Neuronal stem cell (in vitro differentiated cells): ENCODE measurements at regions not wholly inside any gene's neighbourhood (a gene's known extent, or its start where the extent isn't known, plus 50 kb on each side); places are given as distances from the start of the nearest gene placed in this dataset.

Source experiments
- DNase-seq: peaks from one replicate; pipeline ENCODE4 v3.0.0-alpha.2; 2013; ENCODE audit warnings: low spot score
- H2AFZ ChIP-seq: one replicate; pipeline ENCODE4 v1.6.1; 2013; ENCODE audit warnings: mild to moderate bottlenecking, low read length, inconsistent platforms
- H2AK5ac ChIP-seq: 2 replicates; pipeline ENCODE4 v1.6.1; 2013; ENCODE audit warnings: low read depth, mild to moderate bottlenecking, inconsistent platforms, low read length, moderate library complexity, mixed read lengths
- H2BK120ac ChIP-seq: 2 replicates; pipeline ENCODE4 v1.6.1; 2013; ENCODE audit warnings: low read depth, mild to moderate bottlenecking, inconsistent platforms, low read length, moderate library complexity, mixed read lengths
- H2BK12ac ChIP-seq: one replicate; pipeline ENCODE4 v1.6.1; 2013; ENCODE audit warnings: low read length, inconsistent platforms
- H2BK15ac ChIP-seq: 2 replicates; pipeline ENCODE4 v1.6.1; 2013; ENCODE audit warnings: mild to moderate bottlenecking, low read length, inconsistent platforms, mixed read lengths
- H2BK5ac ChIP-seq: one replicate; pipeline ENCODE4 v1.6.1; 2013; ENCODE audit warnings: inconsistent platforms, mild to moderate bottlenecking, low read length, moderate library complexity
- H3K14ac ChIP-seq: one replicate; pipeline ENCODE4 v1.6.1; 2013; ENCODE audit warnings: low read length, inconsistent platforms
- H3K18ac ChIP-seq: 2 replicates; pipeline ENCODE4 v1.6.1; 2013; ENCODE audit warnings: low read length, inconsistent platforms
- H3K23ac ChIP-seq: 2 replicates; pipeline ENCODE4 v1.6.1; 2013; ENCODE audit warnings: low read depth, mild to moderate bottlenecking, mixed read lengths, low read length, inconsistent platforms; ENCODE audit not compliant: poor library complexity
- H3K27ac ChIP-seq: replicated peaks from 3 replicates; pipeline ENCODE4 v1.5.1; 2013; ENCODE audit warnings: low read length, inconsistent platforms
- H3K27me3 ChIP-seq, 3 experiments: 2 replicates each; pipeline ENCODE4 v1.6.1; 2013; ENCODE audit warnings: low read length in 3 of 3, mild to moderate bottlenecking in 2 of 3, inconsistent platforms in 1 of 3, low read depth in 1 of 3, mixed read lengths in 1 of 3, moderate library complexity in 1 of 3; ENCODE audit not compliant: control insufficient read depth in 3 of 3, insufficient read depth in 3 of 3
- H3K36me3 ChIP-seq, 2 donors: replicated peaks in 1 of 2; 2 replicates each; pipeline ENCODE4 v1.6.1; 2013; ENCODE audit warnings: low read length in 2 of 2; ENCODE audit not compliant: control insufficient read depth in 2 of 2, insufficient read depth in 2 of 2
- H3K4ac ChIP-seq: 2 replicates; pipeline ENCODE4 v1.6.1; 2013; ENCODE audit warnings: inconsistent platforms, mild to moderate bottlenecking, low read length, moderate library complexity
- H3K4me1 ChIP-seq, 2 donors: 1 replicate in 1 of 2; 2 replicates in 1 of 2; pipeline ENCODE4 v1.6.1; 2013; ENCODE audit warnings: low read length in 2 of 2, low read depth in 1 of 2; ENCODE audit not compliant: control insufficient read depth in 2 of 2, insufficient read depth in 1 of 2
- H3K4me2 ChIP-seq: one replicate; pipeline ENCODE4 v1.6.1; 2013; ENCODE audit warnings: mild to moderate bottlenecking, low read length, inconsistent platforms; ENCODE audit not compliant: insufficient read depth, poor library complexity, severe bottlenecking
- H3K4me3 ChIP-seq, 2 donors: 2 replicates each; pipeline ENCODE4 v1.5.1; 2013; ENCODE audit warnings: low read length in 2 of 2, mild to moderate bottlenecking in 2 of 2, inconsistent platforms in 1 of 2, moderate library complexity in 1 of 2
- H3K79me1 ChIP-seq: one replicate; pipeline ENCODE4 v1.6.1; 2013; ENCODE audit warnings: low read depth, mild to moderate bottlenecking, inconsistent platforms, low read length, moderate library complexity
- H3K9ac ChIP-seq: one replicate; pipeline ENCODE4 v1.6.1; 2013; ENCODE audit warnings: mild to moderate bottlenecking, low read depth, low read length, inconsistent platforms; ENCODE audit not compliant: poor library complexity
- H3K9me3 ChIP-seq, 2 donors: replicated peaks in 1 of 2; 2 replicates each; pipeline versions ENCODE3 to v1.6.1; 2013; ENCODE audit warnings: low read length in 2 of 2, mild to moderate bottlenecking in 2 of 2, inconsistent platforms in 1 of 2, low read depth in 1 of 2, mixed read lengths in 1 of 2, moderate library complexity in 1 of 2; ENCODE audit not compliant: control insufficient read depth in 2 of 2, insufficient read depth in 1 of 2
- H4K8ac ChIP-seq: one replicate; pipeline ENCODE4 v1.6.1; 2013; ENCODE audit warnings: low read depth, mild to moderate bottlenecking, inconsistent platforms, low read length, moderate library complexity
- H4K91ac ChIP-seq: one replicate; pipeline ENCODE4 v1.6.1; 2013; ENCODE audit warnings: low read length, low read depth, mild to moderate bottlenecking, inconsistent platforms; ENCODE audit not compliant: poor library complexity
- WGBS, 2 donors: extraction: QIAGEN DNeasy Blood & Tissue Kit; methylation state at CpG; one replicate each; pipeline ENCODE4 v1.1.7; 2013; ENCODE audit warnings: missing lambda C conversion rate in 2 of 2, mixed read lengths in 1 of 2; ENCODE audit not compliant: insufficient read length in 2 of 2, insufficient replicate concordance in 1 of 2; ENCODE audit errors: extremely low coverage in 2 of 2; 5-methylcytosine and 5-hydroxymethylcytosine counted together

DNA sequence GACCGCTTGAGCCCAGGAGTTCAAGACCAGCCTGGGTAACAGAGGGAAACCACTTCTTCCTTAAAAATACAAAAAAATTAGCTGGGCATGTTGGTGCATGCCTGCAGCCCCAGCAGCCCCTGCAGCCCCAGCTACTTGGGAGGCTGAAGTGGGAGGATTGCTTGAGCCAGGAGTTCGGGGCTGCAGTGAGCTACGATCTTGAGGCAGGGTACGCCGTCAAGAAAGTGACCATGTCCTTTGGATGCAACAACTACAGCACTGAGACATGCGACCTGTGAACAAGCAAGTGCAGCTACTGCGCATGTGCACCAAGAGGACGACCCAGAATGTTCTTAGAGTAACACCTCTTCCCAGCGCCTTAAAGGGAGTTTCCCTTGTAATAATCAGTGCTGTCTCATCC is 66.6 kb upstream of the ZNF479 start:
- Histone ChIP-seq H3K4ac (no peak overlapping the region), H2BK120ac (no peak overlapping the region)
- no CpG with 5 or more reads among the region's 9 CpGs for WGBS, 2 donors

DNA sequence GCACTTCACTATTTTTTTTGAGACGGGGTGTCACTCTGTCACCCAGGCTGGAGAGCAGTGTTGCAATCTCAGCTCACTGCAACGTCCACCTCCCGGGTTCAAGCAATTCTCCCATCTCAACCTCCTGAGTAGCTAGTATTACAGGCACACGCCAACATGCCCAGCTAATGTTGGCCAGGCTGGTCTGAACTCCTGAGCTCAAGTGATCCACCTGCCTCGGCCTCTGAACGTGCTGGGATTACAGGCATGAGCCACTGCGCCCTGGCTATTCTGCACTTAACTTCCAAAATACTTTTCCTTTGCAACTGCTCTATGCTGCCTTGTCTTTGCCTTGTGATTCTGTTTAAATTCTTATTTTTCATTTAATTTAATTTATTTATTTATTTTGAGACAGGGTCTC is 67.0 kb upstream of the ZNF479 start:
- WGBS, 2 donors: no CpG with 5 or more reads among the region's 7 CpGs
- Histone ChIP-seq H4K8ac (no peak overlapping the region), H3K14ac (no peak overlapping the region), H3K4me2 (no peak overlapping the region), H2AK5ac (no peak overlapping the region), H2BK12ac (no peak overlapping the region), H3K9me3 (peaks cover 0 to 44% of the 10 kb centered on the region in 2 donors), H2BK5ac (no peak overlapping the region), H3K18ac (no peak overlapping the region), H3K27me3 (no peaks in the 10 kb centered on the region), H3K79me1 (no peaks in the 10 kb centered on the region), H2BK120ac (no peak overlapping the region), H3K9ac (no peak overlapping the region), H3K23ac (no peak overlapping the region), H2AFZ (no peak overlapping the region), H3K4me1 (no peaks in the 10 kb centered on the region), H2BK15ac (no peak overlapping the region), H3K36me3 (no peaks in the 10 kb centered on the region), H3K4ac (no peak overlapping the region), H3K4me3 (no peak overlapping the region), H4K91ac (no peak overlapping the region), H3K27ac (no peak overlapping the region)
- no peak for DNase-seq

More for the DNA sequence above, 66.6 kb upstream of the ZNF479 start:
- peaks cover 0 to 44% of the 10 kb centered on the region in 2 donors for H3K9me3 ChIP-seq
- H2AFZ ChIP-seq: no peak overlapping the region
- no peak overlapping the region for H2AK5ac ChIP-seq
- no peak overlapping the region for H2BK5ac ChIP-seq
- H3K36me3 ChIP-seq: no peaks in the 10 kb centered on the region
- H3K4me2 ChIP-seq: no peak overlapping the region
- no peak for DNase-seq
- no peaks in the 10 kb centered on the region for H3K4me1 ChIP-seq
- no peak overlapping the region for H4K8ac ChIP-seq
- H4K91ac ChIP-seq: no peak overlapping the region
- H2BK12ac ChIP-seq: no peak overlapping the region
- H2BK15ac ChIP-seq: no peak overlapping the region
- no peak overlapping the region for H3K9ac ChIP-seq
- H3K27me3 ChIP-seq: no peaks in the 10 kb centered on the region
- H3K14ac ChIP-seq: no peak overlapping the region
- H3K79me1 ChIP-seq: no peaks in the 10 kb centered on the region
- H3K4me3 ChIP-seq: peak overlapping the region in 1 of 2 donors; percentile 64
- no peak overlapping the region for H3K27ac ChIP-seq
- no peak overlapping the region for H3K18ac ChIP-seq
- H3K23ac ChIP-seq: no peak overlapping the region

DNA sequence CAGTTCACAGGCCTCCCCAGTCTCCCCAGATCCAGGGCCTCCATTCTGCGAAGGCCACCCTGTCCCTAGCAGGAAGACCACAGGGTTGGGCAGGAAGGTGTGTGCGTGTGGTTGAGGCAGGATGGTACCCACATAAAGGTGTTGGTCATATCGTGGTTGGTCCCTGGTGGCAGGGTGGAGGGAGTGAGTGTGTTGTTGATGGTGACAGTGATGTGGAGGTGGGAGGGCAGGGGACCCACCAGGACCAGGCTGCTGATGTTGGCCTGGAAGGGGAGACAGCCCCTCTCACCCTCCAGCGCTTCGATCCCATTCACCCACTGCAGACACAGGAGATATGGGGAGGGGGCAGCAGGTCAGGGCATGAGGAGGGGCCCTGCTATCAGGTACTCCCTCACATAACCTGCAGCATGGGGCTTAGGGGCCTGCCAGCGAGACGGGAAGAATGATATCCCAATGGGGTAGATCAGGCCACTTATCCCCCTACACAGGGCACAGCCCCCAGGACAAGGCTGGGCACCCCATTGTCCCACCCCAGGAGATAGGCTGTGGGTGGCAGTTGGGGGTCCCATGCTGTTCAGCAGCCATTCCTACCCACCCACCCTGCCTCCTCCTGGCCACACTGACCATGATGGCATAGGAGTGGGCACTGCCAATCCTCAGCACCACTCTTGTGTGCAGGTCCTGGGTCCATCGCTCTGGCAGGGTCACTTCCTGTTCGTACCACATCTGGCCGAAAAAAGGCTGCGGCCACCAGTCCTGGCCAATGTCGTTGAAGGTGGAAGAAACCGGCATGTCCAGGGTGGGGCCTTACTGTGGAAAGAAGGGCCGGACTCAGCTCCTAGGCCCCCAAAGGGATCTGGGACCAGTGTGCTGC is 69.0 kb upstream of the ZNF479 start:
- DNase-seq: no peak

DNA sequence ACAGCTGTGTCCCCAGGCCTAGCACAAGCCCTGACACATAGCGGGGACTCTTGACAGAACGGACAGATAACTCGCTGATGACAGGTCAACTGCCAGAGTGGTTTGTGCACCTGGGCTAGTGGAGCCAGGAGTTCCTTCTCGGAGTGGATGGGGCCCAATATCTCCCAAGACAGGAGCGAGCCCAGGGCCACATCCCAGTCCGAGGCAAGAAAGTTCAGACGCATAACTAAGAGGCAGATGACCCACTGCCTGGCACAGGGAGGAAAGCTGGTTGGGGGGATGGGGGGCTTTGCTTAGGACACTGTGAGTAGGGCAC is 69.6 kb upstream of the ZNF479 start:
- Histone ChIP-seq H3K4me2 (no peak overlapping the region), H4K8ac (no peak overlapping the region), H3K36me3 (no peaks in the 10 kb centered on the region), H2AK5ac (no peak overlapping the region), H3K4me1 (no peaks in the 10 kb centered on the region), H2BK15ac (no peak overlapping the region), H2BK5ac (no peak overlapping the region), H2BK120ac (no peak overlapping the region), H2BK12ac (no peak overlapping the region), H3K9me3 (peaks cover 0 to 41% of the 10 kb centered on the region in 2 donors), H4K91ac (no peak overlapping the region), H3K27me3 (no peaks in the 10 kb centered on the region), H3K23ac (no peak overlapping the region), H3K4me3 (no peak overlapping the region), H3K4ac (no peak overlapping the region), H3K79me1 (no peaks in the 10 kb centered on the region), H3K27ac (no peak overlapping the region), H3K14ac (no peak overlapping the region), H2AFZ (no peak overlapping the region), H3K9ac (no peak overlapping the region), H3K18ac (no peak overlapping the region)
- no peak for DNase-seq
- no CpG with 5 or more reads among the region's 7 CpGs for WGBS, 2 donors

More for the DNA sequence above, 69.0 kb upstream of the ZNF479 start:
- Histone ChIP-seq H3K27ac (no peak overlapping the region), H2BK5ac (no peak overlapping the region), H3K27me3 (no peaks in the 10 kb centered on the region), H3K9me3 (peaks cover 0 to 43% of the 10 kb centered on the region in 2 donors), H3K9ac (no peak overlapping the region), H3K23ac (no peak overlapping the region), H2BK120ac (no peak overlapping the region), H3K79me1 (no peaks in the 10 kb centered on the region), H3K4me1 (no peaks in the 10 kb centered on the region), H2AK5ac (no peak overlapping the region), H2AFZ (no peak overlapping the region), H2BK12ac (no peak overlapping the region), H3K36me3 (no peaks in the 10 kb centered on the region), H2BK15ac (no peak overlapping the region), H4K91ac (no peak overlapping the region), H3K4ac (no peak overlapping the region), H3K18ac (no peak overlapping the region), H3K4me3 (peak overlapping the region in 1 of 2 donors; percentile 9), H3K4me2 (no peak overlapping the region), H4K8ac (no peak overlapping the region), H3K14ac (no peak overlapping the region)
- no CpG with 5 or more reads among the region's 14 CpGs for WGBS, 2 donors
